ENCODE measurements at regions not wholly inside any gene's neighbourhood (a gene's known extent, or its start where the extent isn't known, plus 50 kb on each side); places are given as distances from the start of the nearest gene placed in this dataset.
"Not testable (repeated sequence)": the region's sequence is repeated elsewhere in the genome, so short reads cannot be mapped to it uniquely, and the experiment has no call there.

- CTCF ChIA-PET, result no interaction called here
- DNase-seq (ENCODE audit: low spot score), result no peak
- H3K27ac ChIP-seq, result no peak overlapping the region
- POLR2A ChIA-PET (ENCODE audit: low non-redundant PET), result no interaction called here
- TF ChIP-seq, protein P1, sequence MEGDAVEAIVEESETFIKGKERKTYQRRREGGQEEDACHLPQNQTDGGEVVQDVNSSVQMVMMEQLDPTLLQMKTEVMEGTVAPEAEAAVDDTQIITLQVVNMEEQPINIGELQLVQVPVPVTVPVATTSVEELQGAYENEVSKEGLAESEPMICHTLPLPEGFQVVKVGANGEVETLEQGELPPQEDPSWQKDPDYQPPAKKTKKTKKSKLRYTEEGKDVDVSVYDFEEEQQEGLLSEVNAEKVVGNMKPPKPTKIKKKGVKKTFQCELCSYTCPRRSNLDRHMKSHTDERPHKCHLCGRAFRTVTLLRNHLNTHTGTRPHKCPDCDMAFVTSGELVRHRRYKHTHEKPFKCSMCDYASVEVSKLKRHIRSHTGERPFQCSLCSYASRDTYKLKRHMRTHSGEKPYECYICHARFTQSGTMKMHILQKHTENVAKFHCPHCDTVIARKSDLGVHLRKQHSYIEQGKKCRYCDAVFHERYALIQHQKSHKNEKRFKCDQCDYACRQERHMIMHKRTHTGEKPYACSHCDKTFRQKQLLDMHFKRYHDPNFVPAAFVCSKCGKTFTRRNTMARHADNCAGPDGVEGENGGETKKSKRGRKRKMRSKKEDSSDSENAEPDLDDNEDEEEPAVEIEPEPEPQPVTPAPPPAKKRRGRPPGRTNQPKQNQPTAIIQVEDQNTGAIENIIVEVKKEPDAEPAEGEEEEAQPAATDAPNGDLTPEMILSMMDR (conservative IDR thresholded peaks at IDR 0.05; ENCODE audit: low read depth), result no peak
Measured at GRCh38 chr10:131820626-131821025, 80.2 kb upstream of the PPP2R2D start.

- CTCF ChIA-PET, result no interaction called here
- TF ChIP-seq, protein P1 (conservative IDR thresholded peaks at IDR 0.05; ENCODE audit: low read depth), result no peak
- DNase-seq (ENCODE audit: low spot score), result no peak
- no peak overlapping the region for H3K27ac ChIP-seq
- POLR2A ChIA-PET (ENCODE audit: low non-redundant PET), result no interaction called here
Measured at GRCh38 chr10:131821378-131822012, 79.3 kb upstream of the PPP2R2D start.

DNA sequence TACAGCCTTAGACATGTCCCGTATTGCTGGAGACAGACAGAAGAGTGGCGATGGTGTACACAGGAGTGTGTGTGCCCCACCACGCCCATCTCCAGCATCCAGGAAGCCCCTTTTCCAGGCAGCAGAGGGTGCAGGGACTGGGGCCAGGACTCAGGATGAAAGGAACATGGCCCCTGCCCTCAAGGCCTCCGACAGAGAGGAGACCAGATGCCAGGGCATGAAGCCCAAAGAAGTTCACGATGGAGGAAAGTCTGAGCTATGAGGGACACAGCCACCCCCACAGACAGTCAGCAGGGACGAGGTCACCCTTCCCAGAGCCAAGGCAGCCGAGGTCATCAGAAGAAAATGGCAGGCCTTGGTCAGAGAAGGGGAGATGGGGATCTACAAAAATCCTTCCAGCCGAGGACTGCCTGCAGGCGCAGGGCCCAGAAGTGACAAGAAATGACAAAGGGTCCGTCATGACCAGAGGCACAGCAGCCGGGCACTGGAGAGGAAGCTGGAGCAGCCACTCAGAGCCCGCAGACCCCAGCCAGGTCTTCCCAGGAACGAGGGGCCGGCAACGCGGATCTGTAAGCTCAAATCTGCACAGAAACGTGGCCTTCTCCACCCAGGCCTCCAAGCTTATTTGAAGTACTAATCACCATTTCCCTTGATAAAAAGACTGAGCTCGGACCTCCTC is 78.7 kb upstream of the PPP2R2D start:
- ChIA-PET POLR2A (ENCODE audit: low non-redundant PET) (no interaction called here), CTCF (no interaction called here)
- H3K27ac ChIP-seq, result no peak overlapping the region
- DNase-seq (ENCODE audit: low spot score), result no peak
- TF ChIP-seq, protein P1 (conservative IDR thresholded peaks at IDR 0.05; ENCODE audit: low read depth), result no peak

DNA sequence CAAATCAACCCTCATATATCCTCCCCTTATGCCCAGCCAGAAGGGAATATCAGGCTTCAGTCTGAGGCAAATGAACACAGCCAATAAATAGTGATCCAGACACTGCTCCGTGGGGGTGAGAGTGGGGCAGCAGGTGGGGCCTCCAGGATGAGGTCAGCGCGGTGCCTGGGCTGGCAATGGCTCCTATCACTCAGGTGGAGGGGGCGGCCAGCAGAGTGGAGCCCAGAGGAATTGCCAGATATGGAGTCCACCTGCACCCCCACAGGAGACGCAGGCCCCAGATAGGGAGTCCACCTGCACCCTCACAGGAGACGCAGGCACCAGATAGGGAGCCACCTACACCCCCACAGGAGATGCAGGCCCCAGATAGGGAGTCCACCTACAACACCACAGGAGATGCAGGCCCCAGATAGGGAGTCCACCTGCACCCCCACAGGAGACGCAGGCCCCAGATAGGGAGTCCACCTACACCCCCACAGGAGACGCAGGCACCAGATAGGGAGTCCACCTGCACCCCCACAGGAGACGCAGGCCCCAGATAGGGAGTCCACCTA is 78.0 kb upstream of the PPP2R2D start:
- POLR2A ChIA-PET (ENCODE audit: low non-redundant PET), result no interaction called here
- DNase-seq (ENCODE audit: low spot score), result no peak
- CTCF ChIA-PET, result no interaction called here

DNA sequence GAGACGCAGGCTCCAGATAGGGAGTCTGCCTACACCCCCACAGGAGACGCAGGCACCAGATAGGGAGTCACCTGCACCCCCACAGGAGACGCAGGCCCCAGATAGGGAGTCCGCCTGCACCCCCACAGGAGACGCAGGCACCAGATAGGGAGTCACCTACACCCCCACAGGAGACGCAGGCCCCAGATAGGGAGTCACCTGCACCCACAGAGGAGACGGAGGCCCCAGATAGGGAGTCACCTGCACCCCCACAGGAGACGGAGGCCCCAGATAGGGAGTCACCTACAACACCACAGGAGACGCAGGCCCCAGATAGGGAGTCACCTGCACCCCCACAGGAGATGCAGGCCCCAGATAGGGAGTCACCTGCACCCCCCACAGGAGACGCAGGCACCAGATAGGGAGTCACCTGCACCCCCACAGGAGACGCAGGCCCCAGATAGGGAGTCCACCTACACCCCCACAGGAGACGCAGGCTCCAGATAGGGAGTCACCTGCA is 77.2 kb upstream of the PPP2R2D start:
- DNase-seq (ENCODE audit: low spot score); POLR2A ChIA-PET (ENCODE audit: low non-redundant PET); H3K27ac ChIP-seq: not testable (repeated sequence)
- CTCF ChIA-PET, result interaction anchor here (2.1 kb wide), 1 partner anchor 199 kb away, joined by 5 read pairs; no protein-coding TSS in a partner anchor

More for the DNA sequence above, 78.0 kb upstream of the PPP2R2D start:
- TF ChIP-seq, protein P1 (conservative IDR thresholded peaks at IDR 0.05; ENCODE audit: low read depth), result no peak
- H3K27ac ChIP-seq, result no peak overlapping the region

- ChIA-PET POLR2A (ENCODE audit: low non-redundant PET) (no interaction called here), CTCF (interaction anchor here (0.7 to 2.1 kb wide), 2 partner anchors 49 to 199 kb away, joined by 3 to 5 read pairs; no protein-coding TSS in a partner anchor)
- H3K27ac ChIP-seq, result no peak overlapping the region
- DNase-seq (ENCODE audit: low spot score), result no peak
- TF ChIP-seq, protein P1 (conservative IDR thresholded peaks at IDR 0.05; ENCODE audit: low read depth), result no peak
Measured at GRCh38 chr10:131824371-131825149, 76.2 kb upstream of the PPP2R2D start.
